Keratinocyte (primary cell): ENCODE measurements at regions not wholly inside any gene's neighbourhood (a gene's known extent, or its start where the extent isn't known, plus 50 kb on each side); places are given as distances from the start of the nearest gene placed in this dataset.

Source experiments
- DNase-seq: peaks from one replicate; pipeline ENCODE4 v3.0.0-alpha.2; 2011; ENCODE audit warnings: low read depth, missing footprints, low spot score
- FAIRE-seq: peaks from 2 replicates; lab custom pipeline; 2011; peaks lifted over from hg19 to GRCh38; lab: Jason Lieb, UNC
- H2AFZ ChIP-seq: 2 replicates; pipeline ENCODE4 v1.6.0; 2012; ENCODE audit warnings: low read length, control low read depth, inconsistent platforms; ENCODE audit not compliant: control insufficient read depth
- H3K27ac ChIP-seq: 2 replicates; pipeline ENCODE4 v1.5.1; 2011; ENCODE audit warnings: low read length; ENCODE audit not compliant: control insufficient read depth, insufficient read depth
- H3K27me3 ChIP-seq: 3 replicates; pipeline ENCODE4 v1.6.0; 2011; ENCODE audit warnings: low read length; ENCODE audit not compliant: control insufficient read depth, insufficient read depth; ENCODE audit errors: extremely low read depth
- H3K36me3 ChIP-seq, 2 experiments: 2 replicates in 1 of 2; 3 replicates in 1 of 2; pipeline ENCODE4 v1.5.1; 2011; ENCODE audit warnings: low read length in 2 of 2, mild to moderate bottlenecking in 1 of 2; ENCODE audit not compliant: control insufficient read depth in 2 of 2, insufficient read depth in 2 of 2; ENCODE audit errors: extremely low read depth in 1 of 2
- H3K4me1 ChIP-seq: 3 replicates; pipeline ENCODE4 v1.5.1; 2011; ENCODE audit warnings: low read length; ENCODE audit not compliant: control insufficient read depth, insufficient read depth; ENCODE audit errors: extremely low read depth
- H3K4me2 ChIP-seq: 3 replicates; pipeline ENCODE4 v1.6.0; 2011; ENCODE audit warnings: low read depth, low read length; ENCODE audit not compliant: control insufficient read depth, insufficient read depth; ENCODE audit errors: extremely low read depth
- H3K4me3 ChIP-seq, 3 experiments: fragments of 200-600 bp in 1 of 3; sonication (generic) in 1 of 3; 2 replicates in 2 of 3; 3 replicates in 1 of 3; pipeline ENCODE4 v1.5.1; 2011 to 2016; ENCODE audit warnings: low read length in 3 of 3, mild to moderate bottlenecking in 3 of 3, control low read depth in 2 of 3, inconsistent platforms in 1 of 3, low read depth in 1 of 3, mixed read lengths in 1 of 3, mixed run types in 1 of 3, moderate library complexity in 1 of 3; ENCODE audit not compliant: control insufficient read depth in 2 of 3, insufficient read depth in 2 of 3; ENCODE audit errors: extremely low read depth in 1 of 3
- H3K79me2 ChIP-seq: 2 replicates; pipeline ENCODE4 v1.6.0; 2012; ENCODE audit warnings: low read length; ENCODE audit not compliant: control insufficient read depth, insufficient read depth
- H3K9ac ChIP-seq: 3 replicates; pipeline ENCODE4 v1.6.0; 2011; ENCODE audit warnings: low read length; ENCODE audit not compliant: control insufficient read depth, insufficient read depth; ENCODE audit errors: extremely low read depth
- H3K9me1 ChIP-seq: 3 replicates; pipeline ENCODE4 v1.6.0; 2011; ENCODE audit warnings: low read length; ENCODE audit not compliant: control insufficient read depth, insufficient read depth; ENCODE audit errors: extremely low read depth
- H3K9me3 ChIP-seq: 2 replicates; pipeline ENCODE4 v1.5.1; 2012; ENCODE audit warnings: low read depth, low read length; ENCODE audit not compliant: control insufficient read depth
- H4K20me1 ChIP-seq: 3 replicates; pipeline ENCODE4 v1.6.0; 2011; ENCODE audit warnings: low read length; ENCODE audit not compliant: control insufficient read depth, insufficient read depth; ENCODE audit errors: extremely low read depth
- CTCF ChIP-seq, 3 experiments: IDR thresholded peaks in 1 of 3; conservative IDR thresholded peaks in 1 of 3; optimal IDR thresholded peaks in 1 of 3; 2 replicates in 2 of 3; 3 replicates in 1 of 3; pipeline versions ENCODE3 to v1.5.1; 2011; ENCODE audit warnings: low read length in 3 of 3, mild to moderate bottlenecking in 3 of 3, moderate library complexity in 2 of 3, control low read depth in 1 of 3, inconsistent platforms in 1 of 3; ENCODE audit not compliant: insufficient read depth in 2 of 3; ENCODE audit errors: extremely low read depth in 1 of 3
- EZH2 ChIP-seq: IDR thresholded peaks from one replicate; pipeline ENCODE4 v1.6.1; 2012; ENCODE audit warnings: inconsistent platforms, mild to moderate bottlenecking, low read length, moderate library complexity
- dilution Hi-C: fragments of 300-500 bp; cut with MboI; formaldehyde crosslinking; loops from one replicate; pipeline ENCODE4 v1.7.0; 2020; ENCODE audit warnings: low sequenced_read_pairs; ENCODE audit not compliant: extremely low pct_ligation_motif_present

- H3K79me2 ChIP-seq = no peaks in the 10 kb centered on the region
- no peaks in the 10 kb centered on the region for H3K36me3 ChIP-seq
- no peak for TF ChIP-seq CTCF (optimal IDR thresholded peaks at IDR 0.05 in 1 of 3, IDR thresholded peaks at IDR 0.05 in 1 of 3, conservative IDR thresholded peaks at IDR 0.05 in 1 of 3; ENCODE audit: extremely low read depth in 1 of 3, insufficient read depth in 2 of 3, low read length in 3 of 3)
- dilution Hi-C loops = no loop called here
- no peak overlapping the region for H3K27ac ChIP-seq
- no peak overlapping the region for H3K4me2 ChIP-seq
- H3K9me3 ChIP-seq = no peaks in the 10 kb centered on the region
- H3K9ac ChIP-seq = no peak overlapping the region
- DNase-seq (no peak), FAIRE-seq (no peak)
- no peak overlapping the region for H2AFZ ChIP-seq
- H4K20me1 ChIP-seq = no peaks in the 10 kb centered on the region
- no peaks in the 10 kb centered on the region for H3K27me3 ChIP-seq
- H3K9me1 ChIP-seq = no peaks in the 10 kb centered on the region
- no peaks in the 10 kb centered on the region for H3K4me1 ChIP-seq
- no peak overlapping the region for H3K4me3 ChIP-seq
These were observed 378.4 kb upstream of the NRG3 start for GRCh38 chr10:81496626-81497025.

DNA sequence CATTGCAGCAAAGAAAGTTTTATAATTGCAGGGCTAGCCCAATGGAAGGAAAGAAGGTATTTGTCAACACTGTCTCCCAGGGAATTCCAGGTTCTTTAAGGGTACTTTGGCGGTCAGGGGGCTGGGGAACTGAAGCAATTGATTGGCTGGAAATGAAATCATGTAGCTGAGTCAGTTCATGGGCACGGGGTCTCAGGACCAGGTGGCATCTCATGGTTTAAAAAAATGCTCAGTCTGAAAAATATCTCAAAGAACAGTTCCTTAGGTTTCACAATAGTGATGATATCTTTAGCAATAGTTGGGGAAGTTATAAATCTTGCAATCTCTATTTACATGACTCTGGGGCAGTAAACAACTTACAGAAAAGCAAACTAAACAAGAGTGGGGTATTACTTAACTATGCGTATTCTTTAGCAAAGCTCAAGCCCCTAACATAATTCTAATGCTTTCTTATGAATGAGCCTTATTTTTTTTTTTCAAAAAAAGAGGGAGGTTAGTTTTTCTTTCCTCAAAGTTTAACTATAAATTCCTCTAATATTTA, 376.9 kb upstream of the NRG3 start:
- Histone ChIP-seq H3K9ac (no peak overlapping the region), H3K27me3 (no peaks in the 10 kb centered on the region), H3K4me2 (no peak overlapping the region), H3K79me2 (no peaks in the 10 kb centered on the region), H3K9me3 (no peaks in the 10 kb centered on the region), H2AFZ (no peak overlapping the region), H4K20me1 (no peaks in the 10 kb centered on the region), H3K9me1 (no peaks in the 10 kb centered on the region), H3K4me3 (no peak overlapping the region), H3K27ac (no peak overlapping the region), H3K36me3 (no peaks in the 10 kb centered on the region), H3K4me1 (no peaks in the 10 kb centered on the region)
- DNase-seq (no peak), FAIRE-seq (no peak)
- dilution Hi-C loops = no loop called here
- TF ChIP-seq EZH2 = no peak
- TF ChIP-seq CTCF (optimal IDR thresholded peaks at IDR 0.05 in 1 of 3, IDR thresholded peaks at IDR 0.05 in 1 of 3, conservative IDR thresholded peaks at IDR 0.05 in 1 of 3; ENCODE audit: extremely low read depth in 1 of 3, insufficient read depth in 2 of 3, low read length in 3 of 3) = no peak
